ENCODE measurements at regions not wholly inside any gene's neighbourhood (a gene's known extent, or its start where the extent isn't known, plus 50 kb on each side); places are given as distances from the start of the nearest gene placed in this dataset.

DNA sequence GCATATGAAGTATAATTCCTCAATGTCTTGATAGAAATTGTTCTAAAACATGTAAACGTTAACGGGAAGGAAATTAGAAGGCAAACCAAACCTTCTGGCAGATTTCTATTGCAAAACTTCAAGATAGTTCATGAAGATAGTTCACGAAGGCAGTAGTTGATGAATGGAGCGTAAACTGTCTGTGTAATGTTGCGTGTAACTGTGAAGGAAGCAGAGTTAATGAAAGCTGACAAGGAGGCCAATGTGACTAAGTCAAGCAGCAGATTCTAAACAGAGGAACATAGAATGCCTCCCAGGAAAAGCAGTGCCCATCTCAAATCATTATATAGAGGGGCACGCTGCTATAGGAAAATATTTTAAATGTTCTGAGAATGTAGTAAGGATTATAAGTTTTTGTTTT is 659.7 kb upstream of the IGFBP3 start (continued):
- TF ChIP-seq, protein P1, sequence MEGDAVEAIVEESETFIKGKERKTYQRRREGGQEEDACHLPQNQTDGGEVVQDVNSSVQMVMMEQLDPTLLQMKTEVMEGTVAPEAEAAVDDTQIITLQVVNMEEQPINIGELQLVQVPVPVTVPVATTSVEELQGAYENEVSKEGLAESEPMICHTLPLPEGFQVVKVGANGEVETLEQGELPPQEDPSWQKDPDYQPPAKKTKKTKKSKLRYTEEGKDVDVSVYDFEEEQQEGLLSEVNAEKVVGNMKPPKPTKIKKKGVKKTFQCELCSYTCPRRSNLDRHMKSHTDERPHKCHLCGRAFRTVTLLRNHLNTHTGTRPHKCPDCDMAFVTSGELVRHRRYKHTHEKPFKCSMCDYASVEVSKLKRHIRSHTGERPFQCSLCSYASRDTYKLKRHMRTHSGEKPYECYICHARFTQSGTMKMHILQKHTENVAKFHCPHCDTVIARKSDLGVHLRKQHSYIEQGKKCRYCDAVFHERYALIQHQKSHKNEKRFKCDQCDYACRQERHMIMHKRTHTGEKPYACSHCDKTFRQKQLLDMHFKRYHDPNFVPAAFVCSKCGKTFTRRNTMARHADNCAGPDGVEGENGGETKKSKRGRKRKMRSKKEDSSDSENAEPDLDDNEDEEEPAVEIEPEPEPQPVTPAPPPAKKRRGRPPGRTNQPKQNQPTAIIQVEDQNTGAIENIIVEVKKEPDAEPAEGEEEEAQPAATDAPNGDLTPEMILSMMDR (IDR thresholded peaks at IDR 0.05 in 2 of 3, conservative IDR thresholded peaks at IDR 0.05 in 1 of 3; ENCODE audit: borderline replicate concordance in 1 of 3, insufficient read depth in 1 of 3, low read depth in 2 of 3, low read length in 2 of 3) = no peak
- no peak for TF ChIP-seq FOSL1 (IDR thresholded peaks at IDR 0.05; ENCODE audit: low read depth)
- TF ChIP-seq EZH2phosphoT487 (IDR thresholded peaks at IDR 0.05; ENCODE audit: borderline replicate concordance) = no peak

DNA sequence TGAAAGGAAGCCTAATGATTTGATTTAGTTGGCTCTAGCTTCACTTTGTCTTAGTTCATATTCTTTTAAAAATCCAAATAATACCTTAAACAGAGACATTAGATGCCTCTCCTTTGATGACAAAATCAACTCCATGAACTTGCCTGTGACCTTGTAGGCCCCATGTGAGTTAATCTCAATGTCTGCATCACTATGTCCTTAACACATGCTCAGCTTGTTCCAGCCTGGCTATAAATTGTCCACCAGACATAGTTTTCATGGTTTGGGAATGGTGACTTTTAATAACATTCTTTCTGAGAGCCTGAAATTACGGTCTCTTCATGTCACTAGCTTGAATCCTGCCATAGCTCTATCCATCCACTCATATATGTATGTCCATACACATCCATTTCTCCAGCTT is 656.3 kb upstream of the IGFBP3 start:
- POLR2A ChIA-PET = no interaction called here
- no peaks in the 10 kb centered on the region for H3K36me3 ChIP-seq (ENCODE audit: control insufficient read depth in 1 of 2, insufficient read depth in 2 of 2, low read length in 2 of 2)
- no peaks in the 10 kb centered on the region for H3K9me3 ChIP-seq (ENCODE audit: control insufficient read depth in 1 of 2, insufficient read depth in 1 of 2, low read depth in 1 of 2, low read length in 2 of 2)
- H4K20me1 ChIP-seq (ENCODE audit: insufficient read depth) = no peaks in the 10 kb centered on the region
- DNase-seq (ENCODE audit: low read depth, low spot score) (no peak), ATAC-seq (no peak)
- H3K27ac ChIP-seq (ENCODE audit: low read depth, low read length) = no peak overlapping the region
- no TSS peak for BruUV-seq (replicated peaks)
- TF ChIP-seq FOSL1 (IDR thresholded peaks at IDR 0.05; ENCODE audit: low read depth) = no peak
- TF ChIP-seq, protein P1 (IDR thresholded peaks at IDR 0.05 in 2 of 3, conservative IDR thresholded peaks at IDR 0.05 in 1 of 3; ENCODE audit: borderline replicate concordance in 1 of 3, insufficient read depth in 1 of 3, low read depth in 2 of 3, low read length in 2 of 3) = no peak
- no peak for TF ChIP-seq ZFX (IDR thresholded peaks at IDR 0.05)
- TF ChIP-seq YY1 (IDR thresholded peaks at IDR 0.05; ENCODE audit: extremely low read depth, insufficient replicate concordance, low read depth, low read length) = no peak
- TF ChIP-seq EZH2 (IDR thresholded peaks at IDR 0.05) = no peak
- TF ChIP-seq RAD21 (IDR thresholded peaks at IDR 0.05; ENCODE audit: low read depth) = no peak
- TF ChIP-seq, protein P2, sequence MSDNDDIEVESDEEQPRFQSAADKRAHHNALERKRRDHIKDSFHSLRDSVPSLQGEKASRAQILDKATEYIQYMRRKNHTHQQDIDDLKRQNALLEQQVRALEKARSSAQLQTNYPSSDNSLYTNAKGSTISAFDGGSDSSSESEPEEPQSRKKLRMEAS (IDR thresholded peaks at IDR 0.05) = no peak
- TF ChIP-seq EGR1 (IDR thresholded peaks at IDR 0.05; ENCODE audit: low read depth) = no peak
- TF ChIP-seq, protein P3, sequence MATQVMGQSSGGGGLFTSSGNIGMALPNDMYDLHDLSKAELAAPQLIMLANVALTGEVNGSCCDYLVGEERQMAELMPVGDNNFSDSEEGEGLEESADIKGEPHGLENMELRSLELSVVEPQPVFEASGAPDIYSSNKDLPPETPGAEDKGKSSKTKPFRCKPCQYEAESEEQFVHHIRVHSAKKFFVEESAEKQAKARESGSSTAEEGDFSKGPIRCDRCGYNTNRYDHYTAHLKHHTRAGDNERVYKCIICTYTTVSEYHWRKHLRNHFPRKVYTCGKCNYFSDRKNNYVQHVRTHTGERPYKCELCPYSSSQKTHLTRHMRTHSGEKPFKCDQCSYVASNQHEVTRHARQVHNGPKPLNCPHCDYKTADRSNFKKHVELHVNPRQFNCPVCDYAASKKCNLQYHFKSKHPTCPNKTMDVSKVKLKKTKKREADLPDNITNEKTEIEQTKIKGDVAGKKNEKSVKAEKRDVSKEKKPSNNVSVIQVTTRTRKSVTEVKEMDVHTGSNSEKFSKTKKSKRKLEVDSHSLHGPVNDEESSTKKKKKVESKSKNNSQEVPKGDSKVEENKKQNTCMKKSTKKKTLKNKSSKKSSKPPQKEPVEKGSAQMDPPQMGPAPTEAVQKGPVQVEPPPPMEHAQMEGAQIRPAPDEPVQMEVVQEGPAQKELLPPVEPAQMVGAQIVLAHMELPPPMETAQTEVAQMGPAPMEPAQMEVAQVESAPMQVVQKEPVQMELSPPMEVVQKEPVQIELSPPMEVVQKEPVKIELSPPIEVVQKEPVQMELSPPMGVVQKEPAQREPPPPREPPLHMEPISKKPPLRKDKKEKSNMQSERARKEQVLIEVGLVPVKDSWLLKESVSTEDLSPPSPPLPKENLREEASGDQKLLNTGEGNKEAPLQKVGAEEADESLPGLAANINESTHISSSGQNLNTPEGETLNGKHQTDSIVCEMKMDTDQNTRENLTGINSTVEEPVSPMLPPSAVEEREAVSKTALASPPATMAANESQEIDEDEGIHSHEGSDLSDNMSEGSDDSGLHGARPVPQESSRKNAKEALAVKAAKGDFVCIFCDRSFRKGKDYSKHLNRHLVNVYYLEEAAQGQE (IDR thresholded peaks at IDR 0.05; ENCODE audit: low read depth) = no peak
- TF ChIP-seq ELF1 (IDR thresholded peaks at IDR 0.05; ENCODE audit: borderline replicate concordance, low read depth) = no peak
- TF ChIP-seq POLR2AphosphoS5 (IDR thresholded peaks at IDR 0.05; ENCODE audit: low read depth, low read length) = no peak
- no peak for TF ChIP-seq SRF (IDR thresholded peaks at IDR 0.05; ENCODE audit: low read depth)
- no peak for TF ChIP-seq JUND (IDR thresholded peaks at IDR 0.05)
- H3K4me2 ChIP-seq (ENCODE audit: low read length) = no peak overlapping the region
- no peak overlapping the region for H3K9ac ChIP-seq (ENCODE audit: low read length)
- H2AFZ ChIP-seq (ENCODE audit: low read depth, low read length, poor library complexity, severe bottlenecking) = no peak overlapping the region
- RAD21 ChIA-PET (ENCODE audit: low non-redundant PET in 1 of 2, low total read pairs in 2 of 2, uncharacterized antibody in 2 of 2, unreplicated experiment in 2 of 2) = no interaction called here
- H3K4me3 ChIP-seq (replicated peaks in 1 of 2; ENCODE audit: low read depth in 1 of 2, low read length in 2 of 2) = no peak overlapping the region
- no peaks in the 10 kb centered on the region for H3K79me2 ChIP-seq (ENCODE audit: insufficient read depth, low read length)
- intact Hi-C loops (cut with micrococcal nuclease) = no loop called here
- H3K27me3 ChIP-seq (ENCODE audit: insufficient read depth, low read length) = no peaks in the 10 kb centered on the region
- CTCF ChIA-PET = no interaction called here
- H3K4me1 ChIP-seq (ENCODE audit: control insufficient read depth in 1 of 2, insufficient read depth in 2 of 2, low read length in 2 of 2) = no peaks in the 10 kb centered on the region
- no peaks in the 10 kb centered on the region for H3K9me2 ChIP-seq (ENCODE audit: insufficient read depth)
